Kidney glomerular epithelial cell (primary cell): ENCODE measurements at regions not wholly inside any gene's neighbourhood (a gene's known extent, or its start where the extent isn't known, plus 50 kb on each side); places are given as distances from the start of the nearest gene placed in this dataset.

Experiments used
- DNase-seq: peaks from one replicate; lab custom pipeline; 2025; lab: John Stamatoyannopoulos, UW

- peak; percentile 97 for DNase-seq
Observed at GRCh38 chr1:82565146-82565545, 764.4 kb downstream of the ADGRL2 start.

DNA sequence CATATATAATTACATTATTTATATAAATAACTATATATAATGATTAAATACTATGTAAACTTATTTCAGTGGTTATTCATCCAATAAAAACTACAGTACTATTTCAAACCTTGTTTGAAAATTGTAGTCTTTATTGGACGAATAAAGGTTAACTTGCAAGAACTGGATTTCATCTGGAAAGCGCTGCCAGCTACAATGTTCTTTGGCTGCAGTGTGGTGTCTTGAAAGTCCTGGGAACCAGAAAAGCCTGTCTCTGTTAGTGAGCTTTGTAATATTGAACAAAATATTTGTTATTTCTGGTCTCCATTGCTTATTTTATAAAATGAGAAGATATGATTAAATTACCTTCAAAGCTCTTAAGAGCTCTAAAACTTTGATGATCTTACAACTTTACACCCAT is 763.6 kb downstream of the ADGRL2 start:
- DNase-seq, result no peak

DNA sequence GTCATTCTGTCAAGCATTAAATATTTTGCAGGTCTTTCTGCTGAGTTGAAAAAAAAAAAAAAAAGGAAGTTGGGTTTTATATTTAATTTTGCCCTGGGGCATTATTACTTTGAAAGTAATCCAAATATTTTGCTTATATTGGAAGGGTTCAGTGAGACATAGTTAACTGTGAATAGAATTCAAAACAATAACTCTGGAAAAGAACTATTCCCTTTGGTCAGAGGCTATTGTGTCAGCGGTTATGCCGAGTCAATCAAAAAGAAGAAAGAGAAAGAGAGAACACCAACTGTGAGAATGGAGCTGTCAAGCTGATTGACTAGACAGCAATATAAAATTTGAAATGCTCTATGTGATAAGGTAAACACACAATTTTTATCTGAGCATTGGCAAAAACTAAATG is 761.7 kb downstream of the ADGRL2 start:
- DNase-seq, result peak; percentile 20

- no peak for DNase-seq
Observed at GRCh38 chr1:82560566-82560965, 759.8 kb downstream of the ADGRL2 start.

GRCh38 chr1:82555501-82555900 is 754.8 kb downstream of the ADGRL2 start:
- DNase-seq, result no peak

- DNase-seq, result no peak
Observed at GRCh38 chr1:82549841-82550240, 749.1 kb downstream of the ADGRL2 start.

DNA sequence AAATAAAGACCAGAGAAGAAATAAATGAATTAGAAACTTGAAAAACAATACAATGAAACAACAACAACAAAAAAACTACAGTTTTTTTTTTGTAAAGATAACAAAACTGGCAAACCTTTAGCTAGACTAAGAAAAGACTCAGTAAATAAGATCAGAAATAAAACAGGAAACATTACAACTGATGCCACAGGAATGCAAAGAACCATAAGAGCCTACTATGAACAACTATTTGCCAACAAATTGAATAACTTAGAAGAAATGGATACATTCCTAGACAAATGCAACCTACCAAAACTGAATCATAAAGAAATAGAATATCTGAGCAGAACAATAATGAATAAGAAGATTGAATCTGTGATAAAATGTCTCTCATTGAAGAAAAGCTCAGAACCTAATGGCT is 742.0 kb downstream of the ADGRL2 start:
- no peak for DNase-seq

GRCh38 chr1:82542141-82542540 is 741.4 kb downstream of the ADGRL2 start:
- DNase-seq, result no peak

DNA sequence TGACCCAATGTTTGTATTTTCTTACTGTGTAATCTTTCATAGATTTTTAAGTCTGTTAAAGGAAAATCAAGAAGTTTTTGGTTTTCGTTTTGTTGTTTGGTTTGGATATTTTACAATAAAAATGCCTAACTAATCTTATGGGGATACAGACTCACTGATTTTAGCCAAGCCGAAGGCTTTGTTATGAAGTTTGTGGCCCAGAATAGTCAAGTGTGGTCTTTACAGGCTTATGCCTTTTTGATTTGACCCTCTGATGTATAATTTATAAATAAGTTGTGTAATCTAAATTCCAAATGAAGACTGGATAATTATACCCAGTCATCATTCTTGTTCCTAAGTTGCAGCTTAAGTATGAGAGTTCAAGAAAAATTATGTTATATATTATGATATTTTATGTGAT is 739.3 kb downstream of the ADGRL2 start:
- DNase-seq, result no peak

DNA sequence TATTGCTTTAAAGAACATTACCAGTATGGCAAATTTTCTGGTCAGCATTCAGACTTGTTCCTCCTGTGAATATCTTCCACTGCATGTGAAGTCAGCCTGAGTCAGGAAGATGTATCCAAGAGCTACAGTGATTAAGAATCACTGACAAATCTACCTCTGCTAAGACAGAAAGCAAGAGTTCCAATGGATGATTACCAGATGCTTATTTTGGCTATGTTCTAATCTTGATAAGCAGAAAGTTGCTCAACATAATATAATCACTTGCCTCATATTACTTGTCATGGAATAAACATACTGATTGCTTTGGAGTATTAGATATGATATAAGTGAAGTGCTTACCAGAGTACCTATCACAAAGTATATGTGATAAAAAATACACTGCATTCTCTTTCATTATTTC is 738.1 kb downstream of the ADGRL2 start:
- peak; percentile 69 for DNase-seq

DNA sequence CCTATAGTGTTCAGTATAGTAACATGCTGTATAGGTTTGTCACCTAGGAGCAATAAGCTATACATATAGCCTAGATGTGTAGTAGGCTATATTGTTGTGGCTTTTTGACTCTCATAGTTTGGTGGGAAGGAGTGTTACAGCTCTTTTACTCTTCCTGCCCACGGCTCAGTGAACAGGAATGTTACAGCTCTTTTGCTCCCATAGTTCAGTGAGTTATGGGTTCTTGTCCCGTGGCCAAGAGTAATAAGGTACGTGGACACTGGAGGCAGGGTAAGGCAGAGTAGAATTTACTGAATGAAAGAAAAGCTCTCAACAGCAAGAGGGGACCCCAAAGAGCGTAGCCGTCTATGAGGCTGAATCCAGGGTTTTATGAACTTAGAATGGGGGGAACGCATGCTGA is 734.3 kb downstream of the ADGRL2 start:
- DNase-seq, result peak; percentile 79

DNA sequence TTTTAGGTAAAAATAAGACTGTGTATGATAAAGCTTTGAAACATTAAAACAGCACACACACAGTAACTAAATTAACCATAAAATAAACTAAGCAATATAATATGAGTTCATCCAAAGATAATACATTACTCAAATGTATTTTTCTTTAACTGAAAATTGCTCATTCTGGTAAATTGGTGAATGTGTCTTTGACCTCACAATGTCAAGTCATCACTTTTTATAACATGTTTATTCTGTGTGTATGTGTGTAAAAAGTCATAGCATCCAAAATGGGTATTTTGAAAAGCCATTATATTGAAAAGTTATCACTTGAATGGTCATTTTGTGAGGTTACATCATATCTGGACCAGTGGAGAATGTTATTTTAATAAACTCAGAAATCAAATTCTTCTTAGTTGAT is 724.6 kb downstream of the ADGRL2 start:
- DNase-seq, result no peak

DNA sequence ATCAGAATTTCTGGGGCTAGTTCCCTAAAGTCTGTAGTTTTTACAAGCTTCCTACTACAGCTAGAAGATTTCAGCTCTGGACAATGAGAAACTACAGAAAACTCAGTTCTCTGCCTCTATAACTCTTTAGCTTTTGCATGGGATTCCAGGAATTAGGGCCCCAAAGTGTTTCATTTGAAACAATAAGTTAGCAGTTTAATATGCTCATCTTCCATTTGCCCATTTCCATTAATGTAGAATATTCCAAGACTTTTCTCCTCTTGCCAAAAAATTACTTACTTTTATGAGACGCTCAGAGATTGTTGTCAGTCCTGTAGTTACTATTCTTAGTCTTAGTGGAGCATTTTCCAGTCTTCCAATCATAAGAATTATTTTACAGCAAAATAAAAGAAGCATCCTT is 719.9 kb downstream of the ADGRL2 start:
- DNase-seq, result no peak

DNA sequence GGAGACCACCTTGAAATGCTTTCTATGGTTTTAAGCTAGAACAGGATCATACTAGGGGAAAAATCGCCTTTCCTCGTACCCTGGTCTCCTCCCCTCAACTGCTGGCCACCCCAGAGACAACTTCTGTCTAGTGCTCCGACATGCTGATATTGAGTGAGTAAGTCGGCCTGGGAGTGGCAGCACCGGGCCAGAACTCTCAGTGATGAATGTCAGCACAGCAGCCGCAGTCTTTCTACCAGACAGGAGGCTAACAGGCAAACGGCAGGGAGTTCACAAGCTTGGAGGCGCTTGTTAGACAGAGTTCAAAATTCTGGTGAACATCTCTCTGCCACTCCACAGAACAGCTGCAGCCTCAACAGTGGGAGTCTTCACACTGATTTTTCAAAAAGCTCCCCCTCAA is 716.9 kb downstream of the ADGRL2 start:
- DNase-seq, result peak; percentile 31

- DNase-seq, result no peak
Observed at GRCh38 chr1:82515650-82516049, 714.9 kb downstream of the ADGRL2 start.

DNA sequence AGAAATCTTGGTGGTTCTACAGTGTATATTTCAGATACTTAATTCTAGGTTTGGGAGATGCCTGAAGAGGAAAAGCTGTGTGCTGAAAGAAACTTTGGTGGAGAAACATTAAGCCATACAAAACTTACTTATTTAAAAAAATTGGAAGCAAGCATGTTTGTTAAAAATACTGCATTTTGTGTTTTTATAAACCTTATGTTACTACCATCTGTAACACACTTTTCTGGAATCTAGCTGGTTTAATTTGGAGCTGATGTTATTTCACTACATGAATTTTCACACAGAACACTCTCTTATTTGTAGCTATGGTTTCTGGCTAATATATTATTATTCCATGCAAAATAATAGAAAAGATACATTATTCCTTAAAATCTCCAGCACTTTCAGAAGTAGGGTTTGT is 710.7 kb downstream of the ADGRL2 start:
- DNase-seq, result no peak

GRCh38 chr1:82510431-82510830 is 709.7 kb downstream of the ADGRL2 start:
- DNase-seq, result no peak

GRCh38 chr1:82507011-82507410 is 706.3 kb downstream of the ADGRL2 start:
- no peak for DNase-seq

DNA sequence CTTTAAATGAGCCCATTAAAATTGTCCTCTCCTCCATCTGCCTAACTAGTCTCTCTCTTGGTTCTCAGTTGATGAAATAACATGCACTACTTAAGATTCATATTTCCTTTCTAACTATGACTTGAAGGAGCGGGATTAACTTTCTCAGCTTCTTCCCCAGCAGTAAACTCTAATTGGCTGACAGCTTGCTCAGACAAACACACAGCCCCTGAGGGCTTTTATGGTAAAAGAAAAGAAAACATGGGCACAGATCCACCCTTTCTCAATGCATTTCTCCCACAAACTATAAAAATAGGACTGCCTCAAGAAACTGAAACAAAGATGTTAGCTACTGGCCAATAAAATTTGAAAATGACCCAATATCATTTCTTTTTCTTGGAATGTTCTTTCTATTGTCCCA is 703.1 kb downstream of the ADGRL2 start:
- DNase-seq, result no peak

GRCh38 chr1:82499022-82499421 is 698.3 kb downstream of the ADGRL2 start:
- DNase-seq, result no peak

- DNase-seq, result no peak
Observed at GRCh38 chr1:82494117-82494516, 693.4 kb downstream of the ADGRL2 start.

DNA sequence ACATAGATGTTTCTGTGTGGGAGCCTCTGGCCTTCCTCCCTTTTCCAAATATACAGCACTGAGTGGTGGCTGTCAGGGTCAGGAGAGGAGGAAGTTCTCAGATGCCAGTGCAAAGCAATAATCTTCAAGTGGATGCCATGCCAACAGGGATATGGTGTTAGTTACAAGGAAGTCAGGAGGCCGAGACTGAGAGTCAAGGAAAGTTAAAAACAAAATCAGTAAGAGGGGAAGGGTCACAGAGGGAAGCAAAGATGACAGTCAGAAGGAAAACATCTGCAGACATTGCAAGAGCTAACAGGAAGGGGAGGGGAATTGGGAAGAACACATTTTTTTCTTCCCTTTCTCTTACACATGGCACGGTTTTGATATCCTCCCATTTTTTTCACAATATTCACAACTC is 691.4 kb downstream of the ADGRL2 start:
- DNase-seq, result no peak

GRCh38 chr1:82491301-82492048 is 690.7 kb downstream of the ADGRL2 start:
- DNase-seq, result no peak

DNA sequence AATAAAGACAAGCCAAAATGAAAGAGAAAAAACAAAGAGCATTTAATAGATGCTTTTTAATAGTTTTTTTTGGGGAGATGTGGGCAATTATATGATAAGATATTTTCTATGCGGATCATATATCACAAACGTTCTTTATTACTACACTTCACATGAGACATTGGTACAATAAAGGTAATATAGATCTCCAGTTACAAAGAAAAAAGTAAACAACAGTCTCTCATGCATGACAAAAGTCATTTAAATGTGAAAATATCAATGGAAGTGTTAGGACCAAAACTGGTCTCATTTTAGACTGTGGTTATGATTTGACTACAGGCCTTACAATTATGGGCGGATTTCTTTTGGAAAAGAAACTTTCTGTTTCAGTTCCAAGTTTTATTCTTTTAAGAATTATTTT is 687.0 kb downstream of the ADGRL2 start:
- DNase-seq, result no peak
